H1 (cell line): ENCODE measurements at regions not wholly inside any gene's neighbourhood (a gene's known extent, or its start where the extent isn't known, plus 50 kb on each side); places are given as distances from the start of the nearest gene placed in this dataset.
"Not testable (repeated sequence)": the region's sequence is repeated elsewhere in the genome, so short reads cannot be mapped to it uniquely, and the experiment has no call there.

ENCODE experiments used
- EZH2 ChIP-seq: fragments of 200-600 bp; sonication (generic); IDR thresholded peaks from 2 replicates; pipeline ENCODE4 v1.7.1; 2012; ENCODE audit warnings: low read depth, mild to moderate bottlenecking, moderate library complexity, low read length, inconsistent platforms; ENCODE audit not compliant: severe bottlenecking
- POLR2A ChIP-seq, 2 experiments: IDR thresholded peaks; 1 replicate in 1 of 2; 2 replicates in 1 of 2; pipeline ENCODE4 v1.6.1; 2011; ENCODE audit warnings: low read depth in 2 of 2, low read length in 2 of 2, mild to moderate bottlenecking in 2 of 2; ENCODE audit errors: control extremely low read depth in 1 of 2
- POLR2AphosphoS5 ChIP-seq: IDR thresholded peaks from 2 replicates; pipeline ENCODE4 v1.6.1; 2011; ENCODE audit warnings: low read depth, low read length
- RNF2 ChIP-seq: fragments of 200-900, 300-1000 bp; sonication (generic); IDR thresholded peaks from 2 replicates; pipeline ENCODE4 v1.7.1; 2016; ENCODE audit warnings: borderline replicate concordance, low read depth, mild to moderate bottlenecking, antibody characterized with exemption, low read length; ENCODE audit not compliant: poor library complexity, severe bottlenecking; ENCODE audit errors: missing control alignments
- TCF12 ChIP-seq: IDR thresholded peaks from 2 replicates; pipeline ENCODE4 v1.6.1; 2011; ENCODE audit warnings: low read depth, mild to moderate bottlenecking, low read length
- TF ChIP-seq, protein P1 (sequence below), 3 experiments: IDR thresholded peaks; 1 replicate in 2 of 3; 2 replicates in 1 of 3; pipeline versions ENCODE4 v1.5.1 to v1.6.1; 2011; ENCODE audit warnings: low read length in 3 of 3, mild to moderate bottlenecking in 3 of 3, inconsistent platforms in 2 of 3, low read depth in 1 of 3, moderate library complexity in 1 of 3; ENCODE audit not compliant: insufficient read depth in 1 of 3; ENCODE audit errors: control extremely low read depth in 1 of 3

DNA sequence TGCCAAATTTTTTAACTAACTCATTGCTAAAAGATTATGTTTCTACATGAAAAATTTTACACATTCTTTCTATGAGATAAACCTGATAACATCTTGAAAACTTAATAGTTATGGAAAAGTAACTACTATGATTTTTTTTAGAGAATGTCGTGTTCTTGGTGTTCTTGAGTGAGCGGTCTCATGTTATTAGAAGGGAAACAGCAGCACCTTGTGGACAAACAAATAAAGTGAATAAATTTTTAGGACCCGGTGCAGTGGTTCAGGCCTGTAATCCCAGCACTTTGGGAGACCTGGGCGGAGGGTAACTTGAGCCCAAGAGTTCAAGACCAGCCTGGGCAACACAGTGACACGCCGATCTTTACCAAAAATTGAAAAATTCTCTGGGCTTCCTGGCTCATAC, 166.0 kb downstream of the FOXD4L6 start:
- TF ChIP-seq, protein P1, sequence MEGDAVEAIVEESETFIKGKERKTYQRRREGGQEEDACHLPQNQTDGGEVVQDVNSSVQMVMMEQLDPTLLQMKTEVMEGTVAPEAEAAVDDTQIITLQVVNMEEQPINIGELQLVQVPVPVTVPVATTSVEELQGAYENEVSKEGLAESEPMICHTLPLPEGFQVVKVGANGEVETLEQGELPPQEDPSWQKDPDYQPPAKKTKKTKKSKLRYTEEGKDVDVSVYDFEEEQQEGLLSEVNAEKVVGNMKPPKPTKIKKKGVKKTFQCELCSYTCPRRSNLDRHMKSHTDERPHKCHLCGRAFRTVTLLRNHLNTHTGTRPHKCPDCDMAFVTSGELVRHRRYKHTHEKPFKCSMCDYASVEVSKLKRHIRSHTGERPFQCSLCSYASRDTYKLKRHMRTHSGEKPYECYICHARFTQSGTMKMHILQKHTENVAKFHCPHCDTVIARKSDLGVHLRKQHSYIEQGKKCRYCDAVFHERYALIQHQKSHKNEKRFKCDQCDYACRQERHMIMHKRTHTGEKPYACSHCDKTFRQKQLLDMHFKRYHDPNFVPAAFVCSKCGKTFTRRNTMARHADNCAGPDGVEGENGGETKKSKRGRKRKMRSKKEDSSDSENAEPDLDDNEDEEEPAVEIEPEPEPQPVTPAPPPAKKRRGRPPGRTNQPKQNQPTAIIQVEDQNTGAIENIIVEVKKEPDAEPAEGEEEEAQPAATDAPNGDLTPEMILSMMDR (IDR thresholded peaks at IDR 0.05; ENCODE audit: control extremely low read depth in 1 of 3, insufficient read depth in 1 of 3, low read depth in 1 of 3, low read length in 3 of 3): not testable (repeated sequence)
- not testable (repeated sequence) for TF ChIP-seq RNF2; POLR2A (IDR thresholded peaks at IDR 0.05; ENCODE audit: control extremely low read depth in 1 of 2, low read depth in 2 of 2, low read length in 2 of 2); TCF12; EZH2; POLR2AphosphoS5
